ENCODE measurements at regions not wholly inside any gene's neighbourhood (a gene's known extent, or its start where the extent isn't known, plus 50 kb on each side); places are given as distances from the start of the nearest gene placed in this dataset.

- DNase-seq, result no peak
Observed at GRCh38 chr18:6537475-6537874, 122.8 kb upstream of the L3MBTL4 start.

GRCh38 chr18:6541131-6541679 lies 126.5 kb upstream of the L3MBTL4 start:
- peak; percentile 1 for DNase-seq

- DNase-seq, result no peak
Observed at GRCh38 chr18:6542296-6542695, 127.6 kb upstream of the L3MBTL4 start.

GRCh38 chr18:6543330-6543908 lies 128.7 kb upstream of the L3MBTL4 start:
- DNase-seq, result peak; percentile 11

- DNase-seq, result no peak
Observed at GRCh38 chr18:6546229-6546628, 131.5 kb upstream of the L3MBTL4 start.

- no peak for DNase-seq
Observed at GRCh38 chr18:6547476-6547875, 132.8 kb upstream of the L3MBTL4 start.

- no peak for DNase-seq
Observed at GRCh38 chr18:6553234-6553900, 138.7 kb upstream of the L3MBTL4 start.

GRCh38 chr18:6557057-6557769 lies 142.5 kb upstream of the L3MBTL4 start:
- DNase-seq, result no peak

GRCh38 chr18:6557770-6558248 lies 143.1 kb upstream of the L3MBTL4 start:
- DNase-seq, result no peak

- DNase-seq, result no peak
Observed at GRCh38 chr18:6558446-6559156, 143.9 kb upstream of the L3MBTL4 start.

- DNase-seq, result no peak
Observed at GRCh38 chr18:6559296-6559695, 144.6 kb upstream of the L3MBTL4 start.

- DNase-seq, result no peak
Observed at GRCh38 chr18:6561016-6561415, 146.3 kb upstream of the L3MBTL4 start.

GRCh38 chr18:6561420-6561861 lies 146.7 kb upstream of the L3MBTL4 start:
- DNase-seq, result no peak

- DNase-seq, result no peak
Observed at GRCh38 chr18:6561862-6562291, 147.2 kb upstream of the L3MBTL4 start.

- no peak for DNase-seq
Observed at GRCh38 chr18:6563896-6564295, 149.2 kb upstream of the L3MBTL4 start.

- DNase-seq, result no peak
Observed at GRCh38 chr18:6564950-6565814, 150.5 kb upstream of the L3MBTL4 start.

GRCh38 chr18:6565815-6566081 lies 151.0 kb upstream of the L3MBTL4 start:
- no peak for DNase-seq

- DNase-seq, result no peak
Observed at GRCh38 chr18:6566338-6566911, 151.7 kb upstream of the L3MBTL4 start.

GRCh38 chr18:6569813-6570212 lies 155.1 kb upstream of the L3MBTL4 start:
- DNase-seq, result no peak

GRCh38 chr18:6570581-6571238 lies 156.0 kb upstream of the L3MBTL4 start:
- no peak for DNase-seq

GRCh38 chr18:6571239-6571602 lies 156.5 kb upstream of the L3MBTL4 start:
- DNase-seq, result no peak

Measured in NCI-H1694 (cell line).